ENCODE measurements at regions not wholly inside any gene's neighbourhood (a gene's known extent, or its start where the extent isn't known, plus 50 kb on each side); places are given as distances from the start of the nearest gene placed in this dataset.
A peak's percentile ranks its signal among the peaks of the same experiment; 100 is the strongest.

DNA sequence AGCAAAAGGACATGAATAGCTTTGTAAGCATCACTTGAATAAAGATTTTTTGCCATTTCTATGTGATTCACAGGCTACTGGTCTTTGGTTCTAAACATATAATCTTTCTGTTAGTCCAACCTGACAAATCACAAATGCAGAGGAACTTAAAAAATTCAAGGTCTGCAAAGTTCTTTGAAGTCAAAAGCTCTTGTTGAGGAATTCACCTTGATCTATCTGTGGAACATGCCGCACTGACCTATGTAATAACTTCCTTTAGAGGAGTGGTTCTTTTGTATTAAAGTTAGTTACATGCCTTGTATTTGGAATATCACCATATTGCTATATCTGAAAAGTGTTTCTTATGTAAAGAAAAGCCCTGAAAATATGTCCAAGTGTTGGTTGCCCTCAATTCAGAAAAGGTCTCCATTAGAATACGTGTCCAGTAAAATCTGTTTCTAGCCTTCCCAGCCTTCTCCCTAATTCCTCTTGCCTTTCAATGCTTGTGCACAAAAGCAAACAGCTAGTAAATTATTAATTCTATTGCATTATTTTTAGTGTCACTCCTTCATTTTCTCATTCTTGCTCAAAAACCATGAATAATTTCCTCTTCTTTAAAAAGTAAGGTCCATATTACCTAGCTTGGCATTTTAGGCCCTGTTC is 1192.8 kb downstream of the FLRT2 start (continued):
- TF ChIP-seq FOXP1 (IDR thresholded peaks at IDR 0.05), result no peak
- TF ChIP-seq FOXP1 (CRISPR knock-in tag; IDR thresholded peaks at IDR 0.05), result no peak
- TF ChIP-seq, protein P1, sequence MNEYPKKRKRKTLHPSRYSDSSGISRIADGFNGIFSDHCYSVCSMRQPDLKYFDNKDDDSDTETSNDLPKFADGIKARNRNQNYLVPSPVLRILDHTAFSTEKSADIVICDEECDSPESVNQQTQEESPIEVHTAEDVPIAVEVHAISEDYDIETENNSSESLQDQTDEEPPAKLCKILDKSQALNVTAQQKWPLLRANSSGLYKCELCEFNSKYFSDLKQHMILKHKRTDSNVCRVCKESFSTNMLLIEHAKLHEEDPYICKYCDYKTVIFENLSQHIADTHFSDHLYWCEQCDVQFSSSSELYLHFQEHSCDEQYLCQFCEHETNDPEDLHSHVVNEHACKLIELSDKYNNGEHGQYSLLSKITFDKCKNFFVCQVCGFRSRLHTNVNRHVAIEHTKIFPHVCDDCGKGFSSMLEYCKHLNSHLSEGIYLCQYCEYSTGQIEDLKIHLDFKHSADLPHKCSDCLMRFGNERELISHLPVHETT (CRISPR knock-in tag; conservative IDR thresholded peaks at IDR 0.05), result no peak
- TF ChIP-seq, protein P2, sequence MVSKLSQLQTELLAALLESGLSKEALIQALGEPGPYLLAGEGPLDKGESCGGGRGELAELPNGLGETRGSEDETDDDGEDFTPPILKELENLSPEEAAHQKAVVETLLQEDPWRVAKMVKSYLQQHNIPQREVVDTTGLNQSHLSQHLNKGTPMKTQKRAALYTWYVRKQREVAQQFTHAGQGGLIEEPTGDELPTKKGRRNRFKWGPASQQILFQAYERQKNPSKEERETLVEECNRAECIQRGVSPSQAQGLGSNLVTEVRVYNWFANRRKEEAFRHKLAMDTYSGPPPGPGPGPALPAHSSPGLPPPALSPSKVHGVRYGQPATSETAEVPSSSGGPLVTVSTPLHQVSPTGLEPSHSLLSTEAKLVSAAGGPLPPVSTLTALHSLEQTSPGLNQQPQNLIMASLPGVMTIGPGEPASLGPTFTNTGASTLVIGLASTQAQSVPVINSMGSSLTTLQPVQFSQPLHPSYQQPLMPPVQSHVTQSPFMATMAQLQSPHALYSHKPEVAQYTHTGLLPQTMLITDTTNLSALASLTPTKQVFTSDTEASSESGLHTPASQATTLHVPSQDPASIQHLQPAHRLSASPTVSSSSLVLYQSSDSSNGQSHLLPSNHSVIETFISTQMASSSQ (IDR thresholded peaks at IDR 0.05; ENCODE audit: low read depth), result peak; percentile 69
- TF ChIP-seq, protein P2 (CRISPR knock-in tag; IDR thresholded peaks at IDR 0.05; ENCODE audit: borderline replicate concordance), result peak; percentile 56; the same call in 1 of the 2 replicates
- TF ChIP-seq, protein P3, sequence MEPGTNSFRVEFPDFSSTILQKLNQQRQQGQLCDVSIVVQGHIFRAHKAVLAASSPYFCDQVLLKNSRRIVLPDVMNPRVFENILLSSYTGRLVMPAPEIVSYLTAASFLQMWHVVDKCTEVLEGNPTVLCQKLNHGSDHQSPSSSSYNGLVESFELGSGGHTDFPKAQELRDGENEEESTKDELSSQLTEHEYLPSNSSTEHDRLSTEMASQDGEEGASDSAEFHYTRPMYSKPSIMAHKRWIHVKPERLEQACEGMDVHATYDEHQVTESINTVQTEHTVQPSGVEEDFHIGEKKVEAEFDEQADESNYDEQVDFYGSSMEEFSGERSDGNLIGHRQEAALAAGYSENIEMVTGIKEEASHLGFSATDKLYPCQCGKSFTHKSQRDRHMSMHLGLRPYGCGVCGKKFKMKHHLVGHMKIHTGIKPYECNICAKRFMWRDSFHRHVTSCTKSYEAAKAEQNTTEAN (CRISPR knock-in tag; conservative IDR thresholded peaks at IDR 0.05), result peak; percentile 38
- TF ChIP-seq, protein P4, sequence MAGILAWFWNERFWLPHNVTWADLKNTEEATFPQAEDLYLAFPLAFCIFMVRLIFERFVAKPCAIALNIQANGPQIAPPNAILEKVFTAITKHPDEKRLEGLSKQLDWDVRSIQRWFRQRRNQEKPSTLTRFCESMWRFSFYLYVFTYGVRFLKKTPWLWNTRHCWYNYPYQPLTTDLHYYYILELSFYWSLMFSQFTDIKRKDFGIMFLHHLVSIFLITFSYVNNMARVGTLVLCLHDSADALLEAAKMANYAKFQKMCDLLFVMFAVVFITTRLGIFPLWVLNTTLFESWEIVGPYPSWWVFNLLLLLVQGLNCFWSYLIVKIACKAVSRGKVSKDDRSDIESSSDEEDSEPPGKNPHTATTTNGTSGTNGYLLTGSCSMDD (CRISPR knock-in tag; IDR thresholded peaks at IDR 0.05), result no peak
- TF ChIP-seq, protein P5, sequence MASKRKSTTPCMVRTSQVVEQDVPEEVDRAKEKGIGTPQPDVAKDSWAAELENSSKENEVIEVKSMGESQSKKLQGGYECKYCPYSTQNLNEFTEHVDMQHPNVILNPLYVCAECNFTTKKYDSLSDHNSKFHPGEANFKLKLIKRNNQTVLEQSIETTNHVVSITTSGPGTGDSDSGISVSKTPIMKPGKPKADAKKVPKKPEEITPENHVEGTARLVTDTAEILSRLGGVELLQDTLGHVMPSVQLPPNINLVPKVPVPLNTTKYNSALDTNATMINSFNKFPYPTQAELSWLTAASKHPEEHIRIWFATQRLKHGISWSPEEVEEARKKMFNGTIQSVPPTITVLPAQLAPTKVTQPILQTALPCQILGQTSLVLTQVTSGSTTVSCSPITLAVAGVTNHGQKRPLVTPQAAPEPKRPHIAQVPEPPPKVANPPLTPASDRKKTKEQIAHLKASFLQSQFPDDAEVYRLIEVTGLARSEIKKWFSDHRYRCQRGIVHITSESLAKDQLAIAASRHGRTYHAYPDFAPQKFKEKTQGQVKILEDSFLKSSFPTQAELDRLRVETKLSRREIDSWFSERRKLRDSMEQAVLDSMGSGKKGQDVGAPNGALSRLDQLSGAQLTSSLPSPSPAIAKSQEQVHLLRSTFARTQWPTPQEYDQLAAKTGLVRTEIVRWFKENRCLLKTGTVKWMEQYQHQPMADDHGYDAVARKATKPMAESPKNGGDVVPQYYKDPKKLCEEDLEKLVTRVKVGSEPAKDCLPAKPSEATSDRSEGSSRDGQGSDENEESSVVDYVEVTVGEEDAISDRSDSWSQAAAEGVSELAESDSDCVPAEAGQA (IDR thresholded peaks at IDR 0.05; ENCODE audit: low read depth), result no peak
- TF ChIP-seq, protein P5 (CRISPR knock-in tag; IDR thresholded peaks at IDR 0.05; ENCODE audit: borderline replicate concordance), result no peak
- TF ChIP-seq NR2F6 (IDR thresholded peaks at IDR 0.05), result peak; percentile 14; the same call in 1 of the 2 replicates
- peak; percentile 10; the same call in 1 of the 2 replicates for TF ChIP-seq NR2F6 (CRISPR knock-in tag; IDR thresholded peaks at IDR 0.05)
- TF ChIP-seq ZNF253 (CRISPR knock-in tag; IDR thresholded peaks at IDR 0.05; ENCODE audit: borderline replicate concordance), result no peak
- TF ChIP-seq, protein P6, sequence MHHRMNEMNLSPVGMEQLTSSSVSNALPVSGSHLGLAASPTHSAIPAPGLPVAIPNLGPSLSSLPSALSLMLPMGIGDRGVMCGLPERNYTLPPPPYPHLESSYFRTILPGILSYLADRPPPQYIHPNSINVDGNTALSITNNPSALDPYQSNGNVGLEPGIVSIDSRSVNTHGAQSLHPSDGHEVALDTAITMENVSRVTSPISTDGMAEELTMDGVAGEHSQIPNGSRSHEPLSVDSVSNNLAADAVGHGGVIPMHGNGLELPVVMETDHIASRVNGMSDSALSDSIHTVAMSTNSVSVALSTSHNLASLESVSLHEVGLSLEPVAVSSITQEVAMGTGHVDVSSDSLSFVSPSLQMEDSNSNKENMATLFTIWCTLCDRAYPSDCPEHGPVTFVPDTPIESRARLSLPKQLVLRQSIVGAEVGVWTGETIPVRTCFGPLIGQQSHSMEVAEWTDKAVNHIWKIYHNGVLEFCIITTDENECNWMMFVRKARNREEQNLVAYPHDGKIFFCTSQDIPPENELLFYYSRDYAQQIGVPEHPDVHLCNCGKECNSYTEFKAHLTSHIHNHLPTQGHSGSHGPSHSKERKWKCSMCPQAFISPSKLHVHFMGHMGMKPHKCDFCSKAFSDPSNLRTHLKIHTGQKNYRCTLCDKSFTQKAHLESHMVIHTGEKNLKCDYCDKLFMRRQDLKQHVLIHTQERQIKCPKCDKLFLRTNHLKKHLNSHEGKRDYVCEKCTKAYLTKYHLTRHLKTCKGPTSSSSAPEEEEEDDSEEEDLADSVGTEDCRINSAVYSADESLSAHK (CRISPR knock-in tag; IDR thresholded peaks at IDR 0.05; ENCODE audit: borderline replicate concordance), result peak; percentile 92; the same call in 1 of the 2 replicates
